ENCODE measurements at regions not wholly inside any gene's neighbourhood (a gene's known extent, or its start where the extent isn't known, plus 50 kb on each side); places are given as distances from the start of the nearest gene placed in this dataset.

DNA sequence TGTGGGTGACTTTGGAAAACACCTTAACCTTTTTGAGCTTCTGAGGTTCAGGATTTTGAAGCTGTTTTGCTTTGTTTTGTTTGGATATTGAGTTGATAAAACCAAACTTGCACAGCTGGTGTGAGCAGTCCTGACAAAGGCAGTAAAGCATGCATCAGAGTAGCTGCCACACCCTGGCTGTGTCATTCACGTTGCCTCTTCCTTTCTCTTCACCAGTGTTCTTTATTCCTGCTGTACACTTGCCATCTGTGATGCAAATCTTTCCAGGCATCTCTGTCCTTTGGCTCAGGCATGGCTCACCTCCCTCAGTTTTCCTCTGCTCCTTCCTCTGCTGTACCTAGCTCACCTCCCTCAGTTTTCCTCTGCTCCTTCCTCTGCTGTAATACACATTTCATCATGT is 1850.2 kb upstream of the AGA start:
- TF ChIP-seq CTCF (IDR thresholded peaks at IDR 0.05; ENCODE audit: insufficient read depth, low read depth, low read length) (no peak), EZH2 (IDR thresholded peaks at IDR 0.05; ENCODE audit: insufficient read depth, low read length) (no peak)
